ENCODE measurements at regions not wholly inside any gene's neighbourhood (a gene's known extent, or its start where the extent isn't known, plus 50 kb on each side); places are given as distances from the start of the nearest gene placed in this dataset.

DNA sequence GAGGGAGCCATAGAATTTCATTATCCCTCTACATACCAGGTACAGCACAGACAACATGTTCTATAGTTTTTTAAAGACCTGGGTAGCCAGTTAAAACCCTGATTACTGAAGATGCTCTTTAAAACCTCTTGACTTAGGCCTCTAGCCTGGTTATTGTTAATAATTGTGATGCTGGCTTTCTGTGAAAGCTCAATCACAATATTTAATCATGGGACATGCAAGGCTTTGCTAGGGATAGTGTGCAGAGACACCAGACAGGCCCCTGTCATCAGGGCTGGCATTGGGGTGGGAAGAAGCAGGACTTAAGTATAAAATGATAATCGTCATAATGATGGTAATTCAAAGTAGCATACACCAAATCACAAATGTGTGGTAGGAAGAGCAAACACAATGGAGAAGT lies 274.4 kb downstream of the PTBP2 start:
- no peak for DNase-seq (ENCODE audit: low spot score)

DNA sequence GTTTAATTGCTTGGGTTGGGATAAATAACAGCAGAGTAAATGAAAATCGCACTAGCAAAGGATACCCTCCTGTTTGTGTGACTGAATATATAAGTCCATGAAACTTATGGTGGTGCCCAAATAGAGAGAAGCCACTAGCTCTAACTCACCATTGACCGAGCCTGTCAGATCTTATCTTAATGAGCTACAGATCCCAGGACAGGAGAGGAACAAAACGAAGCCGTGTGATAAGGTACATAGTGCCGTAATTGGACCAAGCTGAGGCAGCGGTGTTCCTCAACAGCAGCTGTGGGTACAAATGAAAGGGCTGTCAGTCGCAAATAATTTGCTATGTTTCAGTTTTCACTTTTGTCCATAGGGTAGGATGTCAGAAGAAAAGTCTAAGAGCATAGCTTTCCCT lies 276.1 kb downstream of the PTBP2 start:
- DNase-seq (ENCODE audit: low spot score) = no peak

DNA sequence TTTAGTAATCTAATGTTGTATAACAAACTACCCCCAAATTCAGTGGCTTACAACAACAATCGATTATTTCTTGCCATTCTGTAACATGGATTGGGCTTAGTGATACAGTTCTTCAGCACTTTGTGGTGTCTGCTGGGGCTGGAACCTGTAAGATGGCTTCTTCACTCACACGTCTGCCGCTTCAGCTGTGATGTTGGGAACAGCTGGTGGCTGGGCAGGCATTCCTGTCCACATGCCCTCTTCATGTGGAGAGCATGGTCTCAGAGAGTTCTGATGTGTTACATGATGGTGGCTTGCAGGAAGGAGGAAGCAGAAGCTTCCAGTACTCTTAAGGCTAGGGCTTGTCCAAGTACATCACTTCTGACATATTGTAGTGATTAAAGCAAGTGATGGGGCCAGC lies 276.9 kb downstream of the PTBP2 start:
- DNase-seq (ENCODE audit: low spot score) = no peak

DNA sequence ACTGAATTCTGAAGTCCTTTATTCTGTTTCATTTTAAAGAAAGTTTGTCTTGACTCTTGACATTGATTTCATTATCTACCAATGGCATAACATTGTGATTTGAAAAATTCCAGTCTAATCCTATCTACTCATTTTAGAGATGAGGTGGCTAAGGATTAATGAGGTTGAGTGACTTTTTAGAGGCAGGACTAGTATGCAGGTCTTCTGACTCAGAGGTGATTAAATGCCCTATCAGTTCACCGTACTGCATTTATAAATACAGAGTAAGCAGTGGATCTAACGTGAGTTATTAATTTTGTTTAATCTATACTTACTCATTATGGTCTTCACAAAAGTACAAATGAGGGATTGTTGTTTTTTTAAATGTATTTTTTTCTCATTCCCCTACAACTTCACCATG lies 277.6 kb downstream of the PTBP2 start:
- DNase-seq (ENCODE audit: low spot score) = no peak

DNA sequence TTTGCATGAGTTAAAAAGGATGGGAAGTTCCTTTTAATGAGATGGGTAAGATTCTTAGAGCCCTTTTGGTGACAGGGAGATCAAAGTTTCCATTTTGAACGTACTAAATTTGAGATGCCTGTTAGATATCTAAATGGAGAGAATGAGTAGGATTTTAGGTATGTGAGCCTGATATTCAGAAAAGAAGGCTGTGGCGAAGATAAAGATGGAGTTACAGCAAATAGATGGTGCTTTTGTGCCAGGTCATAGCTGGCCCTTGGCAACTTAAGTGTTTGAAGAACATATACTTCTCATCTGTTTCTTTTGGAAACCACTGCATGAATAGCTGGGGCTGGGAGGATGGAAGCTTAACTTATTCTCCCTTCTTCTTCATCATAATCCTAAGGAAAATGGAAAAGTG lies 282.5 kb downstream of the PTBP2 start:
- DNase-seq (ENCODE audit: low spot score) = no peak

DNA sequence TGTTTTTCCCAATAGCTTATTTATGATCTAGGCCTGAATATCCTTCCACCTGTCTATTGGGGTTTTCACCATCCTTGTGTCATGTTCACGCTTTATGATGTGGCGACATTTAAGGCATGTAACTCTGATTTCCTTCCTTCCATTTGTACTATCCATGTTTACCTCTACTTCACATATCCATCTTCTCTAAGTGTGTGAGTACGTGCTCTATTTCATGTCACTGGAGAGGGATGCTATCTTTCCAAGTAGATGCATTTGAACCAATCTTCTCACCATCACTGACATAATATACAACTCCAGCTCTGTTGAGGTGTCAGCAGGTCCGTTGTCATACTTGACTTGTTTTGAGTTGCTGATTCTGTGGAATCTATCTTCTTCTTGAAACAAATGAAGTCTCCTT lies 283.2 kb downstream of the PTBP2 start:
- DNase-seq (ENCODE audit: low spot score) = no peak

DNA sequence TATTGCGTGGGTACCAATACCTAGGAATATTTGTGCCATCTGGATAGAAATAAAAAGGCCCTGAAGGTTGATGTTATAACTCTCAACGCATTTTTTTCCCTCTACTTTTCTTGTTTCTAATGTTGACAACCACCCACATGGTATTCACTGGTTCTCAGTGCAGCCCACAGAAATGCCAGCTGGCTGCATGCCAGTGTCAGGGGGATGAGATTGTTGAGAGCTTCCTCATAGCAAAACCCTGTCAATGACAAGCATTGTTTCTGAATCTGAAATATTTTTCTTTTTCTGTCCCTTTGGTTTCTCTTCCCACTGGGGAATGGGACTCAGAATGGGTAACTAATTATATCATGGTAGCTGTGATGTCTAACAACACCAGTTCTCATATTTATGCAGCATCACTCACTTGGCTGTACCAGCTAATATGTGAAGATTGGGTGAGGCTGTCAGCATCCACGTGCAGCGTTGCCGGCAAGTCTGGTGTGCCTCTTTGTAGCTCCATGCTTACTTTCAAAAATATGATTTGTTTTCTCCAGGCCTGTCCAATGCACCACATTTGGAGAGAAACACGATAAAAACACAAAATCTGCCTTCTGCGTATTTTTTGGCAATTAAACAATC lies 284.6 kb downstream of the PTBP2 start:
- DNase-seq (ENCODE audit: low spot score) = peak; percentile 65

DNA sequence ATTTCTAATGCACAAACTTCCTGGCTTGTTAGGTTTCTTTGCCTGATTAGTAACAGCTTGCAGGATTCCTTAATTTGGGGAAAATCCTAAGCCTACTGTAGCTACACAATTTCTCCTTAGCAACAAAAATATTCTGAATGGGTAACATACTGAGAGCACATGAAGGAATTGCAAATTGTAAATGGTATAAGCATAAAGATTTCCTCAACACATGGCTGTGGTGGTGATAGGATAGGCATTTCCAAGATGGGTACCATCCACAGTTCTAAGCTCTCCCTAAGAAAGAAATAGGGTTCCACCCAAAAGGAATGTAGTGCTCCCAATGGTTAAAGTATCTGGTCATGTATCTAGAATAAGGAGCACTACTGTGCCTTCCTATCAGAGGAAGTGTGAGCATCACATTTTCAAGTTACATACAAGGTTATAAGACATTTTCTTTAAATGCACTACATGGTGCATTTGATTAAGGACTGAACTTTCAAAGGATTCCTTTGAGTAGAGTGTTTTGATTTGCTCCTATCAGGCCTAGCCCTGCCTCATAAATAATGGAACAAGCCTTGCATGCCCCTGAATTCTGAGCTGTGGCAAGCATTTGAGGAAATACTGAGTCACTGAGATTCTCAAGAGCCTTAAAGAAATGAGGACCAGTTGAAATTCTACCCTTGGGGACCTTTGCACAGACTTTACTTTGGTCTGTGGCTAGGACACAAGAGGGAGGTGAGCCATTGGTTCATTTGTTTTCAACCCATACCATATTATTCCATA lies 286.4 kb downstream of the PTBP2 start:
- DNase-seq (ENCODE audit: low spot score) = no peak

DNA sequence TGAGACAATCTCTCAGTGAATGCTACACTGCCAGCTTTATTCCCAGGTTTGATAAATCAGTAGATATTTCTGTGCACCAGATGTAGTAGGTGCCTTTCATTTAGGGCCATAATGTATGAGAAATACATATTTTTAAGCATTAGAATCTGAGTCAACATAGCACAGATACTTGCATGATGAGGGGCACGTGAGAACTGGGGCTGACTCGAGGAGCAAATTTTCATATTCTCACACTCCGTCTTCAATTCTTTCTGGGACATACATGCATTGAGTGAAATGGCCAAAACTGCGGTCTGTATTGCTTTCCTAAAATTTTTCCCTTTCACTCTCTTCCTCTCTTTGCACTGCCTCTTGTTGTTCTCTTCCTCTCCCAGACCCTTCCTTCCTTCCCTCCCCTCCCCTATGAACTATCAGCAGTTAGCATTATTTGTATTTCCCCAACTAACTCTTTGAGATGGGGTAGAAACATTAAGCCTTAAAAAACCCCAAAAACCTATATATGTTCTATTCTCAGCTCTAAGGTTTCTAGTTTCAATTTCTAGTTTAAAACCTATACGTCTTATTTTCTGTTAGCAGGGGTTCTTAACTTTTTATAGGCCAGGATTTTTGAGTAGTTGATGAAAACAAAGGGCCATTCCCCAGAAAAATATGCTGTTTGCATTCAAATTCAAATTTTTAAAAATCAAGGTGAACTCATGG lies 289.1 kb downstream of the PTBP2 start:
- DNase-seq (ENCODE audit: low spot score) = no peak

DNA sequence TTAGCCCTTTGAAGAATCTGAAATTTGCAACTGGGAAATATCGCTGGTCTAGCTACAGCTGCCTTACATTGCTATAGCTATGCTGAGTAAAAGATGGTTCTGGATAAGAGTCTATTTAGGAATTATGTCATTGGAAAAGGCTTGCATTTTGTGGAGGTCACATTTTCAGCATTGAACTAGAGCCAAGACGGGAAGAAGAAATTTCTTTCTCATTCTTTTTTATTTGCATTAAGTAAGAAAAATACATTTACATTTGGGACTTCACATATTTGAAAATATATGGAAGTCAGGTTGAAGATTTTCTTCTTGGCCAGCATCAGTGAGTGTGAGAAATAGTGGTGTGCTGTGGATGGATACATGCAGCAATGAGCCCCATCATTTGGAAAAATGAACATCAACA lies 291.6 kb downstream of the PTBP2 start:
- DNase-seq (ENCODE audit: low spot score) = no peak

DNA sequence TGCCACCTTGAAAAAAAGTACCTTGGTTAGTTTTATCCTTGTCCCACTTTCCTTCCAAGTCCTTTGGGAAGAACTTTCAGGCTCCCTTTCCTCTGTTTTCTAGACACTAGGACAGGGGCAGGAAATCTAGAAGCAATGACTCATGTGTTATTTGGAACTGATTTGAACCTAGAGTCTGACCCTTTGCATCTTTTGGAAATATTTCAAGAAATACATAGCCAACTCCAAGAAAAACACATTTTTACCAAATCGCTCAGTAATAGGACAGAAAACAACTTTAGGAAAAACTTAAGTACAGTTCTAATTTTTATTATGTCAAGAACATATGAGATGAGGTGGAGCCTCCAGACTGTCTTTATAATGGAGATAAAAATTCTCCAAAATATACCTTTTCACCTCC lies 292.4 kb downstream of the PTBP2 start:
- no peak for DNase-seq (ENCODE audit: low spot score)

DNA sequence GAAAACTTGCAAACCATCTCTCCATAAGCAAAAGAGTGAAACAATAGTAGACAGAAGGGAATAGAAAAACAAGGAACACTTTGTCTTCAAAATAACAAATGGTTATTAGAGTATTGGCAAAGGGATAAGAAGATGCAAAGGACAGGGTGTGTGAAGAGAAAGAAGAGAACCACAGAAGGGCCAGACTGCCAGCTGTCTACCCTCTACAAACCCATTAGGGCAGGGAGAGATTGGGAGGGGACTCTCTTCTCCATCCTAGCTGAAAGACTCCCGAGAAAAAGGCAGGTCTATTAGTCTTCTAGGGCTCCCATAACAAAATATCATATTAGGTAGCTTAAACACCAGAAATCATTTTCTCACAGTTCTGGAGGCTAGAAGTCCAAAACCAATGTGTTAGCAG lies 292.8 kb downstream of the PTBP2 start:
- no peak for DNase-seq (ENCODE audit: low spot score)

DNA sequence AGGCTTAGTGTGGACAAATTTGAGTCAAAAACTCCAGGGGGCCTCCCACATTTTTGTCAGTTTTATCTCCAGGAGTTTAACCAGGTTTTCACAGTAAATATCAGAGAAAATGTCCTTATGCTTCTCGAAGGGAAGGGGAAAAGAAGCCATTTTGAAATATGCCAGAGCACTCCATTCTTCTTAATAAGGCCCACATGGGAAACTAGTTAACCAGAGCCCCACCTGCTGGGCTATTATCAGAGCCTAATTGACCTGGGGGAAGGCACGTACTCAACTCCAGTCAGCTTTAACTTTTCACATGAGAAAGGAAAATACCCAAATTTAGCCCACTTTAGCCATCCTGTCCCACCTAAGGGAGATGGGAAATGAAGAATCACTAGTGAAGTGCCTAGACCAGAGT lies 296.3 kb downstream of the PTBP2 start:
- DNase-seq (ENCODE audit: low spot score) = no peak

All from putamen (tissue), 1 donor.